ENCODE measurements at regions not wholly inside any gene's neighbourhood (a gene's known extent, or its start where the extent isn't known, plus 50 kb on each side); places are given as distances from the start of the nearest gene placed in this dataset.

GRCh38 chr3:154588831-154589230 lies 158.8 kb upstream of the GPR149 start:
- TF ChIP-seq TAF1 (IDR thresholded peaks at IDR 0.05; ENCODE audit: low read depth) = no peak
- TF ChIP-seq NFIC (IDR thresholded peaks at IDR 0.05) = no peak
- no peak for TF ChIP-seq TCF12 (IDR thresholded peaks at IDR 0.05; ENCODE audit: low read depth)
- no peak for TF ChIP-seq CEBPB (IDR thresholded peaks at IDR 0.05)
- TF ChIP-seq EGR1 (IDR thresholded peaks at IDR 0.05) = no peak
- no peak for TF ChIP-seq TEAD4 (IDR thresholded peaks at IDR 0.05)
- TF ChIP-seq REST (IDR thresholded peaks at IDR 0.05; ENCODE audit: low read depth) = no peak
- TF ChIP-seq USF1 (IDR thresholded peaks at IDR 0.05) = no peak
- TF ChIP-seq ZBTB7A (IDR thresholded peaks at IDR 0.05; ENCODE audit: low read depth) = no peak
- TF ChIP-seq RAD21 (IDR thresholded peaks at IDR 0.05; ENCODE audit: low read depth) = no peak
- TF ChIP-seq EP300 (IDR thresholded peaks at IDR 0.05; ENCODE audit: borderline replicate concordance) = no peak
- no peak for TF ChIP-seq MAX (IDR thresholded peaks at IDR 0.05)
- no peak for TF ChIP-seq FOXM1 (IDR thresholded peaks at IDR 0.05; ENCODE audit: borderline replicate concordance, low read depth)
- TF ChIP-seq YY1 (IDR thresholded peaks at IDR 0.05; ENCODE audit: low read depth) = no peak
- no peak for TF ChIP-seq CREB1 (IDR thresholded peaks at IDR 0.05; ENCODE audit: low read depth)

- no peak for TF ChIP-seq CEBPB (IDR thresholded peaks at IDR 0.05)
- no peak for TF ChIP-seq TCF12 (IDR thresholded peaks at IDR 0.05; ENCODE audit: low read depth)
- TF ChIP-seq RAD21 (IDR thresholded peaks at IDR 0.05; ENCODE audit: low read depth) = no peak
- TF ChIP-seq NFIC (IDR thresholded peaks at IDR 0.05) = no peak
- TF ChIP-seq CREB1 (IDR thresholded peaks at IDR 0.05; ENCODE audit: low read depth) = no peak
- TF ChIP-seq USF1 (IDR thresholded peaks at IDR 0.05) = no peak
- no peak for TF ChIP-seq FOXM1 (IDR thresholded peaks at IDR 0.05; ENCODE audit: borderline replicate concordance, low read depth)
- TF ChIP-seq TAF1 (IDR thresholded peaks at IDR 0.05; ENCODE audit: low read depth) = no peak
- no peak for TF ChIP-seq REST (IDR thresholded peaks at IDR 0.05; ENCODE audit: low read depth)
- no peak for TF ChIP-seq EP300 (IDR thresholded peaks at IDR 0.05; ENCODE audit: borderline replicate concordance)
- TF ChIP-seq EGR1 (IDR thresholded peaks at IDR 0.05) = no peak
- no peak for TF ChIP-seq YY1 (IDR thresholded peaks at IDR 0.05; ENCODE audit: low read depth)
- no peak for TF ChIP-seq MAX (IDR thresholded peaks at IDR 0.05)
- TF ChIP-seq ZBTB7A (IDR thresholded peaks at IDR 0.05; ENCODE audit: low read depth) = no peak
- no peak for TF ChIP-seq TEAD4 (IDR thresholded peaks at IDR 0.05)
Measured at GRCh38 chr3:154584974-154585373, 155.0 kb upstream of the GPR149 start.

- no peak for TF ChIP-seq FOXM1 (IDR thresholded peaks at IDR 0.05; ENCODE audit: borderline replicate concordance, low read depth)
- TF ChIP-seq REST (IDR thresholded peaks at IDR 0.05; ENCODE audit: low read depth) = no peak
- no peak for TF ChIP-seq EGR1 (IDR thresholded peaks at IDR 0.05)
- TF ChIP-seq ZBTB7A (IDR thresholded peaks at IDR 0.05; ENCODE audit: low read depth) = no peak
- TF ChIP-seq YY1 (IDR thresholded peaks at IDR 0.05; ENCODE audit: low read depth) = no peak
- TF ChIP-seq TEAD4 (IDR thresholded peaks at IDR 0.05) = no peak
- TF ChIP-seq NFIC (IDR thresholded peaks at IDR 0.05) = no peak
- no peak for TF ChIP-seq TAF1 (IDR thresholded peaks at IDR 0.05; ENCODE audit: low read depth)
- no peak for TF ChIP-seq MAX (IDR thresholded peaks at IDR 0.05)
- TF ChIP-seq CREB1 (IDR thresholded peaks at IDR 0.05; ENCODE audit: low read depth) = no peak
- TF ChIP-seq USF1 (IDR thresholded peaks at IDR 0.05) = no peak
- no peak for TF ChIP-seq RAD21 (IDR thresholded peaks at IDR 0.05; ENCODE audit: low read depth)
- no peak for TF ChIP-seq EP300 (IDR thresholded peaks at IDR 0.05; ENCODE audit: borderline replicate concordance)
- no peak for TF ChIP-seq TCF12 (IDR thresholded peaks at IDR 0.05; ENCODE audit: low read depth)
- no peak for TF ChIP-seq CEBPB (IDR thresholded peaks at IDR 0.05)
Measured at GRCh38 chr3:154584041-154584440, 154.1 kb upstream of the GPR149 start.
